Mesothelial cell of epicardium (in vitro differentiated cells): ENCODE measurements at regions not wholly inside any gene's neighbourhood (a gene's known extent, or its start where the extent isn't known, plus 50 kb on each side); places are given as distances from the start of the nearest gene placed in this dataset.
A peak's percentile ranks its signal among the peaks of the same experiment; 100 is the strongest.

ENCODE experiments used
- DNase-seq, 2 experiments: peaks; one replicate each; pipeline ENCODE4 v3.0.0; 2021; ENCODE audit warnings: low spot score in 2 of 2; ENCODE audit not compliant: unreplicated experiment in 2 of 2
- H3K27ac Mint-ChIP-seq: 2 replicates; pipeline ENCODE4 v1.8.0; 2021; ENCODE audit warnings: mixed read lengths
- H3K27me3 Mint-ChIP-seq: 2 replicates; pipeline ENCODE4 v1.8.0; 2021; ENCODE audit warnings: low read depth, mixed read lengths
- H3K36me3 Mint-ChIP-seq: 2 replicates; pipeline ENCODE4 v1.8.0; 2021; ENCODE audit warnings: mixed read lengths
- H3K4me1 Mint-ChIP-seq: 2 replicates; pipeline ENCODE4 v1.8.0; 2021; ENCODE audit warnings: mixed read lengths
- H3K4me3 Mint-ChIP-seq: 2 replicates; pipeline ENCODE4 v1.8.0; 2021; ENCODE audit warnings: mild to moderate bottlenecking, moderate library complexity, mixed read lengths
- H3K9me3 Mint-ChIP-seq: 2 replicates; pipeline ENCODE4 v1.8.0; 2021; ENCODE audit warnings: mixed read lengths
- TF ChIP-seq, protein P1 (sequence below): fragments of 200-600 bp; sonication (generic); IDR thresholded peaks from one replicate; pipeline ENCODE4 v1.5.0; 2021; ENCODE audit warnings: antibody characterized with exemption; ENCODE audit not compliant: unreplicated experiment

DNA sequence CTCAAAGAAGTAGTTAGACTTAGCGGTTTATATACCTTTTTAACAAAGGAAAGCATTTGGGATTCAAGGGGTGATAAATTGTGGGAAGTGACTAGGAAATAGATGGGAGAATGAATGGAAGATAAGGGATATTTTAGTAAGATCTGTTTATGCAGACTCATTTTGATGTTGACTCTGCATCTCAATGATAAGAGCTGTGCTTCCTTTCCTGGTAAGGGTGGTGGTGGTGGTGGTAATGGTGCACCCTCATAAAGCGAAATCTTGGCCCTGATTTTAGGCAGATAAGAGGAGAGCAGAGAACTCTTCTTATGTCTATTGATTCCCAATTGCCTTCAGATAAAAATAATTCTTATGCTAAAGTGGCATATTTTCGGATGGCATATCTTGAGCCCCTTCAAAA lies 197.1 kb downstream of the SPRY1 start:
- peaks cover 4% of the 10 kb centered on the region for H3K9me3 Mint-ChIP-seq
- TF ChIP-seq, protein P1, sequence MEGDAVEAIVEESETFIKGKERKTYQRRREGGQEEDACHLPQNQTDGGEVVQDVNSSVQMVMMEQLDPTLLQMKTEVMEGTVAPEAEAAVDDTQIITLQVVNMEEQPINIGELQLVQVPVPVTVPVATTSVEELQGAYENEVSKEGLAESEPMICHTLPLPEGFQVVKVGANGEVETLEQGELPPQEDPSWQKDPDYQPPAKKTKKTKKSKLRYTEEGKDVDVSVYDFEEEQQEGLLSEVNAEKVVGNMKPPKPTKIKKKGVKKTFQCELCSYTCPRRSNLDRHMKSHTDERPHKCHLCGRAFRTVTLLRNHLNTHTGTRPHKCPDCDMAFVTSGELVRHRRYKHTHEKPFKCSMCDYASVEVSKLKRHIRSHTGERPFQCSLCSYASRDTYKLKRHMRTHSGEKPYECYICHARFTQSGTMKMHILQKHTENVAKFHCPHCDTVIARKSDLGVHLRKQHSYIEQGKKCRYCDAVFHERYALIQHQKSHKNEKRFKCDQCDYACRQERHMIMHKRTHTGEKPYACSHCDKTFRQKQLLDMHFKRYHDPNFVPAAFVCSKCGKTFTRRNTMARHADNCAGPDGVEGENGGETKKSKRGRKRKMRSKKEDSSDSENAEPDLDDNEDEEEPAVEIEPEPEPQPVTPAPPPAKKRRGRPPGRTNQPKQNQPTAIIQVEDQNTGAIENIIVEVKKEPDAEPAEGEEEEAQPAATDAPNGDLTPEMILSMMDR = no peak
- H3K27ac Mint-ChIP-seq = no peak overlapping the region
- H3K27me3 Mint-ChIP-seq = no peaks in the 10 kb centered on the region
- no peaks in the 10 kb centered on the region for H3K36me3 Mint-ChIP-seq
- H3K4me3 Mint-ChIP-seq = no peak overlapping the region
- no peak for DNase-seq
- H3K4me1 Mint-ChIP-seq = peaks cover 13% of the 10 kb centered on the region

DNA sequence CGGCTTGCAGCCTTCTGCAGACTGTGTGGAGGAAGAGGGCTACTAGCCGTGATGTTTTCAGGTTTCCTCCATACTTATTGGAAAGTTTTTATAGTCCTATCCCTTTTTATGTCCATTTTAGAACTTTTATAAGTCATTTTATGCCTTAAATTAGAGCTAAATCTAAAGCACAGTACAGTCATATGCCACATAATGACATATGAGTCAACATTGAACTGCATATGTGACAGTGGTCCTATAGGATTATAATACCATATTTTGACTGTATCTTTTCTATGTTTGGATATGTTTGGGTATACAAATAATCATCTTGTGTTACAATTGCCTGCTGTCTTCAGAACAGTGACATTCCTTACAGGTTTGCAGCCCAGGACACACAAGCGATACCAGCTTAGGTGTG lies 200.2 kb downstream of the SPRY1 start:
- H3K27me3 Mint-ChIP-seq = no peaks in the 10 kb centered on the region
- TF ChIP-seq, protein P1 = no peak
- H3K27ac Mint-ChIP-seq = no peak overlapping the region
- H3K36me3 Mint-ChIP-seq = no peaks in the 10 kb centered on the region
- peaks cover 27% of the 10 kb centered on the region for H3K4me1 Mint-ChIP-seq
- DNase-seq = no peak
- peaks cover 4% of the 10 kb centered on the region for H3K9me3 Mint-ChIP-seq
- no peak overlapping the region for H3K4me3 Mint-ChIP-seq

DNA sequence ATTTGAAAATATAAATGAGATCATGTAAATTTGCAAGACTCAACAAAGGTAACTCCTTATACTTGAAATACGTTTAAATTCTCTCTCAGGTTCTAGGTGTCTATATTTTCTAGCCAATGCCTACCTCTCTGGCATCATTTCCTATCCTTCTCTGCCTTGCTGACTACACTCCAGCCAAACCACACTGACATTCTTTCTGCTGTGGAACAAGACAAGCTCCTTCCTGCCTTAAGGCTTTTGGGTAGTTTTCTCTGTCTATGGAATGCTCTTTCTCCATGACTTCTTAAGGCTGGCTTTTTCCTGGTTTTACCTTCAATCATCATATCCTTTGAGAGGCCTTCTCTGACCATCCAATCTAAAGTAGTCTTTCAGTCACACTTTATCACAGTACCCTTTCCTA lies 201.0 kb downstream of the SPRY1 start:
- Mint-ChIP-seq H3K4me1 (peaks cover 25% of the 10 kb centered on the region), H3K27me3 (no peaks in the 10 kb centered on the region), H3K9me3 (peaks cover 4% of the 10 kb centered on the region), H3K36me3 (no peaks in the 10 kb centered on the region), H3K27ac (no peak overlapping the region), H3K4me3 (no peak overlapping the region)
- TF ChIP-seq, protein P1 = no peak
- DNase-seq = no peak

DNA sequence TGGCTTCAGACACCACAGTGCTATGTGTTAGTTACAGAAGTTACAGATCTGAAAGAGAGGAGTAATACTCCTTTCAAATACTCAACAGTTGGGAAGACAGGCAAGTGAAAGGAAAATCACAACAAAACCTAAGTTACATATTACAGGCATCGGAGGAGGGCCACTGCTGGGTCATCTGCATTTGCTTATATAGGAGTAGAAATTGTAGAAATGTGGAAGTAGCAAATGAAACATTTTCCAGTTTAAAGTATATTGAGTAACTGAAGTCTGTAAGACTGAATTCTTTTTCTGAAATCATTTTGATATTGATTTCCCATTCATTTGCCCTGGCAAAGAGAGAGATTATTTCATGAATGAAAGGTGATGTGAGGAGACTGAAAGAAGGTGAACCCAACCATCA lies 201.7 kb downstream of the SPRY1 start:
- Mint-ChIP-seq H3K4me3 (no peak overlapping the region), H3K27me3 (no peaks in the 10 kb centered on the region), H3K27ac (no peak overlapping the region), H3K36me3 (no peaks in the 10 kb centered on the region), H3K4me1 (peaks cover 23% of the 10 kb centered on the region), H3K9me3 (peaks cover 4% of the 10 kb centered on the region)
- DNase-seq = no peak
- TF ChIP-seq, protein P1 = no peak

DNA sequence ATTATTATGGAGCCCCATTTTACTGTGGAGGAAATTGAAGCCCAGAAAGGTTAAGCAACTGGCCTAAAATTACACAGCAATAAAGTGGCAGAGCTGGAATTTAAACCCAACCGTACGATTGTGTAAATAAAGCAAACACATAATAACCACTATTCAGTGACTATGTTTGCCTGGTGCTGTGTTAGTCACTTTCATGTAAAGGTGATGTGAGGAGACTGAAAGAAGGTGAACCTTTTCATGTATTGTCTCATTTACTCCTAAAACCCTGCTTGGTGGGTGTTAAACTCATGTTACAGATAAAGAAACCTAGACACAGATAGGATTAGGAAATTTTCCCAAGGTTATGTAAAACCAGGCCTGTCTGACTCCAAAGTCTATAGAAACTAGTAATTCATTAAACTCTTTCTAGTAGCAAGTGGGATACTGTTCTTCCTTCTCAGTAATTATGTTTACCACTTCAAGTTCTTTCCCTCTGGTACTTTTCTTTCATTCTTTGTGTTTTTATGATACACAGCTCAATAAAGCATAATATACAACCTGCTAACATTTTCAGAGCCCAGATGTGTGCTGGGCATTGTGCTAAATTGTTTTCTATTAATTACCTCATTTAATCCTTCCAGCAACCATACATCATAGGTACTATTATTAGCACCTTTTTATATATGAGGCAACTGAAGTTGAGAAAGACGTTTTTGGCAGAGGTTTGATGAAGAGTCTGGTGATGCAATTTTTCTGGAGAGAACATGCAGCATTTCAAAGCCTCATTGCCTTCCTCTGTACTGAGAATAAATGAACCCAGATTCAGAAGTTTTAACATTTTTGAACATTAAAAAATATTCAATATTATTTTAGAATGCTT lies 202.7 kb downstream of the SPRY1 start:
- H3K27ac Mint-ChIP-seq = peak overlapping the region; percentile 27
- peaks cover 23% of the 10 kb centered on the region for H3K4me1 Mint-ChIP-seq
- no peak overlapping the region for H3K4me3 Mint-ChIP-seq
- TF ChIP-seq, protein P1 = no peak
- H3K27me3 Mint-ChIP-seq = no peaks in the 10 kb centered on the region
- H3K36me3 Mint-ChIP-seq = no peaks in the 10 kb centered on the region
- peaks cover 8% of the 10 kb centered on the region for H3K9me3 Mint-ChIP-seq
- DNase-seq = no peak
